Thyroid gland (tissue), 4 donors: ENCODE measurements at regions not wholly inside any gene's neighbourhood (a gene's known extent, or its start where the extent isn't known, plus 50 kb on each side); places are given as distances from the start of the nearest gene placed in this dataset.

Experiments used
- CTCF ChIP-seq, 6 experiments: fragments of 200-600 bp in 3 of 6; fragments of 450-650 bp in 3 of 6; sonication (generic) in 3 of 6; IDR thresholded peaks; one replicate each; pipeline ENCODE4 v1.5.1; 2016 to 2019; ENCODE audit warnings: antibody characterized with exemption in 6 of 6, mild to moderate bottlenecking in 2 of 6, inconsistent platforms in 1 of 6, moderate library complexity in 1 of 6
- POLR2A ChIP-seq, 2 donors: fragments of 450-650 bp; IDR thresholded peaks; one replicate each; pipeline ENCODE4 v1.6.1; 2017; ENCODE audit warnings: antibody characterized with exemption in 2 of 2, mild to moderate bottlenecking in 2 of 2, moderate library complexity in 1 of 2

- no peak for TF ChIP-seq CTCF (IDR thresholded peaks at IDR 0.05)
- no peak for TF ChIP-seq POLR2A (IDR thresholded peaks at IDR 0.05)
Observed at GRCh38 chr3:22507709-22508108, 695.4 kb upstream of the UBE2E2 start.
